AG04450 (cell line): ENCODE measurements at regions not wholly inside any gene's neighbourhood (a gene's known extent, or its start where the extent isn't known, plus 50 kb on each side); places are given as distances from the start of the nearest gene placed in this dataset.

Experiments used
- CTCF ChIA-PET: fragments of 300-600, 350-600 bp; formaldehyde crosslinking; extraction: SDS; loops from one replicate; lab custom pipeline; 2022; ENCODE audit warnings: antibody characterized with exemption, inconsistent platforms; lab: Charles Lee
- POLR2A ChIA-PET: fragments of 350-600 bp; formaldehyde crosslinking; extraction: SDS; loops from one replicate; lab custom pipeline; 2021; ENCODE audit warnings: antibody characterized with exemption, inconsistent platforms; lab: Yijun Ruan, JAX
- DNase-seq: peaks from one replicate; pipeline ENCODE4 v3.0.0-alpha.2; 2011; ENCODE audit warnings: low read depth, low spot score
- H3K27ac ChIP-seq: one replicate; pipeline ENCODE4 v1.5.1; 2012; ENCODE audit warnings: low read depth, low read length, control low read depth
- H3K27me3 ChIP-seq: one replicate; pipeline ENCODE4 v1.6.0; 2012; ENCODE audit warnings: low read length; ENCODE audit not compliant: control insufficient read depth, insufficient read depth
- H3K4me3 ChIP-seq: 2 replicates; pipeline ENCODE4 v1.5.1; 2011; ENCODE audit warnings: mild to moderate bottlenecking, low read depth, low read length, control low read depth
- H3K9me3 ChIP-seq: 2 replicates; pipeline ENCODE4 v1.5.1; 2012; ENCODE audit warnings: low read length; ENCODE audit not compliant: control insufficient read depth, insufficient read depth
- TF ChIP-seq, protein P1 (sequence below): IDR thresholded peaks from 2 replicates; pipeline ENCODE4 v1.5.1; 2011; ENCODE audit warnings: low read depth, low read length, control low read depth, inconsistent platforms

DNA sequence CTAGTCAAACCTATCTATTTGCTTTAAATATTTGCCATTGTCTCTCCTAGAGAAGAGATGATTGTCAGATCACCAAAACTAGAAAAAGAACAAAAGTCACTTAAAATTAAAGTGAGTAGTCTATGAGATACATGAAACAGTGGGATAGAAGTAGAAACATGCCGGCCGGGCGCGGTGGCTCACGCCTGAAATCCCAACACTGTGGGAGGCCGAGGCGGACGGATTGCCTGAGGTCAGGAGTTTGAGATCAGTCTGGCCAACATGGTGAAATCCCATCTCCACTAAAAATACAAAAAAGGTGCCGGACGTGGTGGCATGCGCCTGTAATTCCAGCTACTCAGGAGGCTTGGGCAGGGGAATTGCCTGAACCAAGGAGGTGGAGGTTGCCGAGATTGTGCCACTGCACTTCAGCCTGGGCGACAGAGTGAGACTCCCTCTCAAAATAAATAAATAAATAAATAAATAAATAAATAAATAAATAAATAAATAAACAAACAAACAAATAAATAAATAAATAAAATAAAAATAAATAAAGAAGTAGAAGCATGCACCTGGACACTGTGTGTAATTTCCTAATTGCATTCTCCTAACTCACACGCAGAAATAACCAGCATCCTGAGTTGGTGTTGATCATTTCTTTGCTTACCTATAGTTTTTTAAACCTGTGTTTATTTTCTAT, 299.5 kb downstream of the PDHA2 start:
- DNase-seq, result no peak
- TF ChIP-seq, protein P1, sequence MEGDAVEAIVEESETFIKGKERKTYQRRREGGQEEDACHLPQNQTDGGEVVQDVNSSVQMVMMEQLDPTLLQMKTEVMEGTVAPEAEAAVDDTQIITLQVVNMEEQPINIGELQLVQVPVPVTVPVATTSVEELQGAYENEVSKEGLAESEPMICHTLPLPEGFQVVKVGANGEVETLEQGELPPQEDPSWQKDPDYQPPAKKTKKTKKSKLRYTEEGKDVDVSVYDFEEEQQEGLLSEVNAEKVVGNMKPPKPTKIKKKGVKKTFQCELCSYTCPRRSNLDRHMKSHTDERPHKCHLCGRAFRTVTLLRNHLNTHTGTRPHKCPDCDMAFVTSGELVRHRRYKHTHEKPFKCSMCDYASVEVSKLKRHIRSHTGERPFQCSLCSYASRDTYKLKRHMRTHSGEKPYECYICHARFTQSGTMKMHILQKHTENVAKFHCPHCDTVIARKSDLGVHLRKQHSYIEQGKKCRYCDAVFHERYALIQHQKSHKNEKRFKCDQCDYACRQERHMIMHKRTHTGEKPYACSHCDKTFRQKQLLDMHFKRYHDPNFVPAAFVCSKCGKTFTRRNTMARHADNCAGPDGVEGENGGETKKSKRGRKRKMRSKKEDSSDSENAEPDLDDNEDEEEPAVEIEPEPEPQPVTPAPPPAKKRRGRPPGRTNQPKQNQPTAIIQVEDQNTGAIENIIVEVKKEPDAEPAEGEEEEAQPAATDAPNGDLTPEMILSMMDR, result no peak
- ChIA-PET POLR2A (no interaction called here), CTCF (no interaction called here)
- Histone ChIP-seq H3K27ac (no peak overlapping the region), H3K9me3 (peaks cover 4% of the 10 kb centered on the region; the same call in 1 of the 2 replicates), H3K27me3 (no peaks in the 10 kb centered on the region), H3K4me3 (no peak overlapping the region)

DNA sequence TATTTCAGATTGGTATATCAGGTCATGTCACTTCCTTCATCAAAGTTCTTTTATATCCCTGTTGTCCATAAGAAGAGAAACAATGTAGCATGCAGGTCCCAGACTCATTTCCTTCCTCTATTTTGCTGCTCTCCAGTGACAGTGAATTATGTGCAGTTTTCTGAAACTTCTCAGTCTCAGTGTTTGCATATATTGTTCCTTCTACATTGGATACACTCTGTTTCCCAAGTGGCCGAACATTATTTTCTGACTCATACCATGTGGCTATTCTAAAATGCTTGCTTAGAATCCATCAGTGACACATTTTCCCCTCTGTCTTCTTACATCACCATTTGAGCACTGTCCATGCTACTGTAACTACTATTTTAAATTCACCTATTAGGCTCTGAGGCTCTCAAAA, 305.7 kb downstream of the PDHA2 start:
- ChIA-PET CTCF (no interaction called here), POLR2A (no interaction called here)
- no peak for DNase-seq
- H3K27me3 ChIP-seq, result no peaks in the 10 kb centered on the region
- no peak overlapping the region for H3K4me3 ChIP-seq
- H3K27ac ChIP-seq, result no peak overlapping the region
- TF ChIP-seq, protein P1, result no peak
- peaks cover 2% of the 10 kb centered on the region; the same call in 1 of the 2 replicates for H3K9me3 ChIP-seq

DNA sequence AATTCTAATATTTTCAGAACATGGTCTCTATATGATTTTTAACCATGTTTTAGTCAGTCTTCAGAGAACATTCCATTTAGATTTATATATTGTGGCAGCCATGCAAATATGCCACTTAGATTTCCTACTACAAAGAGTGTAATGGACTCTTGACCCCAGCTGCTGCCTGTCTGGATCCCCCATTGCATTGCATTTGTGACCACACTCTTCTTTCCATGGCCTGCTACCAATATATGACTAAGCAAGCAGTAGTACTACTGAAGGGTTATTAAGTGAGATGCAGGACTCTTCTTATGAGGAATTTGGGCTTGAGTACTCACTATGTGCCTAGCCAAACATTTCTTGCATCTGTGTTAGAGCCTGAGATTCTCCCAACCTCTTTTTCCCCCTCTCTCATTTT, 306.8 kb downstream of the PDHA2 start:
- CTCF ChIA-PET, result no interaction called here
- no peak for DNase-seq
- Histone ChIP-seq H3K4me3 (no peak overlapping the region), H3K27me3 (no peaks in the 10 kb centered on the region), H3K27ac (no peak overlapping the region), H3K9me3 (peaks cover 2% of the 10 kb centered on the region; the same call in 1 of the 2 replicates)
- TF ChIP-seq, protein P1, result no peak
- POLR2A ChIA-PET, result no interaction called here

DNA sequence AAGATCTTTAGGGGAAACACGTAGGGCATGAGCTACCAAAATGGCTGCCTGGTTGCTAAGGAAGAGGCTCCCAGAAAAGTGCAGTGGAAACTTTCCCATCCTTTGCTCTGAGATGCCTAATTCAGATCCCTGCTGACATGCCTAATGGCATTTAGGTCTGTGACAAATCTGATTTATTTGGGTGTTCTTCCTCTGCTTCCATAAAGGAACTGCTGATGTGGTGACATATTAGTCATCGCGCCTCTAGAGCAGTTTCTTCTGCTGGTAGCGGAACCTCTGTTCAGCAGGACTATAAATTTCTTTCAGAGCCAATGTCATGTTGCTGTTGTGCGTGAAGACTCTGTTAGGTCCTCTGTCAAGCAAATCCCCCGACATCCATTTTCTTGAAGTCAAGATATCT, 310.0 kb downstream of the PDHA2 start:
- no peak for DNase-seq
- TF ChIP-seq, protein P1, result no peak
- peaks cover 2% of the 10 kb centered on the region; the same call in 1 of the 2 replicates for H3K9me3 ChIP-seq
- no peaks in the 10 kb centered on the region for H3K27me3 ChIP-seq
- CTCF ChIA-PET, result interaction anchor here (1.2 kb wide), 1 partner anchor 114 kb away, joined by 3 read pairs; no protein-coding TSS in a partner anchor
- H3K4me3 ChIP-seq, result no peak overlapping the region
- H3K27ac ChIP-seq, result no peak overlapping the region
- POLR2A ChIA-PET, result no interaction called here

DNA sequence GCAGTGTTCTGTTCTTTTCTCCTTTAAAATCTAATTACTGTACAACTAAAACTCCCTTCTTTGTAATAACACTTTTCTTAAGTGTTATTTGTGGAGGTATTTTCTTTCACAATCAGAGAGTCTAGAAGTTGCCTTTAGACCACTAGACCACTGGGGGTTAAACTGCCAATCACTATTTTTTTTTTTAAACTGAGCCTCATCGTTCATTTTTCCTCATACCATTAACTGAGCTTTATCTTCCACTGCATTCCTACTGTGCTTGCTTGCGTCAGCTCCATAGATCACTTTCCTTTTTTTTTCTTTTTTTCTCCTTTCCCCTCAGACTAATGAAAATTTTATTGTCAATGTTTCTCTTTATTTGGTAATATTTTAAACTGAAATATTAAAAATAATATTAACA, 310.6 kb downstream of the PDHA2 start:
- Histone ChIP-seq H3K27me3 (no peaks in the 10 kb centered on the region), H3K27ac (no peak overlapping the region), H3K4me3 (no peak overlapping the region), H3K9me3 (peaks cover 2% of the 10 kb centered on the region; the same call in 1 of the 2 replicates)
- CTCF ChIA-PET, result interaction anchor here (1.2 kb wide), 1 partner anchor 114 kb away, joined by 3 read pairs; no protein-coding TSS in a partner anchor
- DNase-seq, result no peak
- POLR2A ChIA-PET, result no interaction called here
- TF ChIP-seq, protein P1, result no peak
